ENCODE measurements at regions not wholly inside any gene's neighbourhood (a gene's known extent, or its start where the extent isn't known, plus 50 kb on each side); places are given as distances from the start of the nearest gene placed in this dataset.
"Not testable (repeated sequence)": the region's sequence is repeated elsewhere in the genome, so short reads cannot be mapped to it uniquely, and the experiment has no call there.

DNA sequence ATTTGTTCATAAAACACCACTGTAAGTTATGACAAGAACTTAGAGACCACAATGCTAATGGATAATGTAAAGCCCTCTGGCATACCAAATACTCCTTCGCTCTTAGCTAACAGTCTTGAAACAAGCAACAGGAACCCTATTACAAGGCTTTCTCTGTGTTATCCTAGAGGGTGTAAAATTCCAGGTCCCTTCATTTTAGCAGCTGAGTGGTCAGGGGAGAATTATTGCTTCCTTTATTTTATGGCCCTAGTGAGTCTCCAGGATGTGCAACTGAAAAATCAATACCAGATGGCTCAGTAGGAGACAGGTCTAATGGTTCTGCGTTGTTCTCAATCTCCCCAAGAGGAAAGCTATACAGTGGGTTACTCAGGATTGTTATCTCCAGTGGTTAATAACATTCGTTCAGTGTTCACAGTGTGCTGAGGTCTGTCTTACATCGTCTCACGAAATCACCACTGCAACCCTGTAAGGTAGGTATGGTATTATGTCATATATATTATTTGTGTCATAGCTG is 172.7 kb upstream of the CNOT2 start:
- DNase-seq (ENCODE audit: low spot score), result no peak

DNA sequence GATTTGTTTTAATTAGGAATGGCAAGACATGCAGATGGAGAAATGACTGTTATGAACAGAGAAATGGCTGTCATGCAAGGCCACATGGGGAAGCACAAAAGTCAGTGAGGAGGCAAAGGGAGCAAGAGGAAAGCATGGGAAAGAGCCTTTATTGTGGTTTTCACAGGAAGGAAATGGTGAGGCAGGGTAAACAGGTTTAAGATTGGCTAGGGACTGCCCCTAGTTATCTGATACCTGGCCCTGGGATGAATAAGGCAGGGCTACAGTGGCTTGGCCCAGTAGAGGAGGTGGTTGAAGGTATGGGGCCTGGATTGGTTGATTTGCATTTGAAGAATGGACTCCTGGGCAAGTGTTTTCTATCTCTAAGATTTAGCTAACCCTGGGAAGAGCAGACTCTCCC is 168.7 kb upstream of the CNOT2 start:
- peak; percentile 14 for DNase-seq (ENCODE audit: low spot score)

DNA sequence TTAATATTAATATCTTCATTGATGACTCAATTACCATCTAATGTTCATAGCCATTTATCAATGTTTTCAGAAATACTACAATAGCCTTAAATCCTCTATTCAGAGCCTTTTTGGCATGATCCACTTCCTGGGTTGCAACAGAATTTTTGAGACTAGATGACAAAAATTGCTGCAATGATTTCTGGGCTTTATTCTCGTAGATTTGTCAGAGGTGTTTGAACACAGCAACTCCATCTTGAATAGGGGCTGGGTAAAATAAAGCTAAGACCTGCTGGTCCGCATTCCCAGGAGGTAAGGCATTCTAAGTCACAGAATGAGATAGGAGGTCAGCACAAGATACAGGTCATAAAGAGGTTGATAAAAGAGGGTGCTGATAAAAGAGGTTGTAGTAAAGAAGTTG is 165.8 kb upstream of the CNOT2 start:
- DNase-seq (ENCODE audit: low spot score), result no peak

DNA sequence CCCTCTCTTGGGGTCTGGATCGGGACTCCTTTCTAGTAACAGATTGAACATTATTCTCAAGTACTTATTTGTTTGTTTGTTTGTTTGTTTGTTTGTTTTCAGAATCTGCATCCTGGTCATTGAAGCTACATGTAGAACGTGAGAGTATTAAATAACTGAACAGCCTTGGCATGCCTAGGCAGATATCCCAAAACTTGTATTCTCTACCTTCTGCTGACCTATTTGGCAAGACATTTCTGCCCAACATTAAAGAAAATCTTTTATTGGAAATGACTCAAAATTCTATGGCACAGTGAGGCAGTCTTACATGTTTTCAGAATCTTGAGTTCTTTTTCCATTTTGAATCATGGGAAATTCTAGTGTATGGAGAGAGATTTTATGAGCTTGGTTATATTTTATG is 165.1 kb upstream of the CNOT2 start:
- DNase-seq (ENCODE audit: low spot score), result no peak

DNA sequence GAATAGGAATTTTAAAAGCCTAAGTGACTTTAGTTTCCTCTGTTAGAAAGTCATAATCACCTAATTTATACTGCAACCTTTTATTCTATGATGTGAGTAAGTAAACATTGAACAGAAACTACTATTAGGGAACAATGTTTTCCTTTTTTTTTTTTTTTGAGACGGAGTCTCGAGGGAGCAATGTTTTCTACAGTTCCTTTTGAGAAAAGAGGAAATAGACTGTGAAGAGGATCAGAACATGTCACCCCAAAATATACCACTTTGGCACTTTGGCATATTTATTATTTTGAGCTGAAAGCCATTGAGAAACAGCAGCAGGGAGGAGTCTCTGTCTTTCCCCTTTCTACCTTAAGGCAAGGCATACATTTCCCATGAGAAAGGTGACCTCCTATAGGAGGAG is 162.7 kb upstream of the CNOT2 start:
- no peak for DNase-seq (ENCODE audit: low spot score)

DNA sequence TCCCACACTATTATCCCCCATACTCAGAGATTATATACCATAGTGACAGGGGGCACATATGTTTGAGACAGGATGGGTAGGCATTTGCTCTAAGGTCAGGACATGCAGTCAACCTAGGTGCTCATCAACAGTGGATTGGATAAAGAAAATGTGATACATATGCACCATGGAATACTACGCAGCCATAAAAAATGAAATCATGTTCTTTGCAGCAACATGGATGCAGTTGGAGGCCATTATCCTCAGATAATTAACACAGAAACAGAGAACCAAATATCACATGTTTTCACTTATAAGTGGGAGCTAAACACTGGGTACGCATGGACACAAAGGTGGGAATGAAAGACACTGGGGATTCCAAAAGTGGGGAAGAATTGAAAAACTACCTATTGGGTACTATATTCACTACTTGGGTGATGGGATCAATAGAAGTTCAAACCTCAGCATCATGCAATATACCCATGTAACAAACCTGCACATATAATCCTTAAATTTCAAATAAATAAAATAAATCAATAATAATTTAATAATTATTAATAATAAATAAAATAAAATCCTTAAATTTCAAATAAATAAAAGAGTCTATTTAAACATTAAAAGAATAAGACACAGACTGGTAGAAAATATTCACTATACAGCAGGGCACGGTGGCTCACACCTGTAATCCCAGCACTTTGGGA is 160.1 kb upstream of the CNOT2 start:
- no peak for DNase-seq (ENCODE audit: low spot score)

DNA sequence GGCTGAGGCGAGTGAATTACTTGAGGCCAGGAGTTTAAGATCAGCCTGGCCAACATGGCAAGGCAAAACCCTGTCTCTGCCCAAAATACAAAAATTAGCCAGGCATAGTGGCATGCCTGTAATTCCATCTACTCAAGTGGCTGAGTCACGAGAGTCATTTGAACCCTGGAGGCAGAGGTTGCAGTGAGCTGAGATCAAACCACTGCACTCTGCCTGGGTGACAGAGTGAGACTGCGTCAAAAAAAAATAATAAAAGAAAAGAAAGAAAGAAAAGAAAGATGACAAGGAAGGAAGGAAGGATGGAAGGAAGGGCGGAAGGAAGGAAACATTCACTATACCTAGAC is 159.6 kb upstream of the CNOT2 start:
- no peak for DNase-seq (ENCODE audit: low spot score)

DNA sequence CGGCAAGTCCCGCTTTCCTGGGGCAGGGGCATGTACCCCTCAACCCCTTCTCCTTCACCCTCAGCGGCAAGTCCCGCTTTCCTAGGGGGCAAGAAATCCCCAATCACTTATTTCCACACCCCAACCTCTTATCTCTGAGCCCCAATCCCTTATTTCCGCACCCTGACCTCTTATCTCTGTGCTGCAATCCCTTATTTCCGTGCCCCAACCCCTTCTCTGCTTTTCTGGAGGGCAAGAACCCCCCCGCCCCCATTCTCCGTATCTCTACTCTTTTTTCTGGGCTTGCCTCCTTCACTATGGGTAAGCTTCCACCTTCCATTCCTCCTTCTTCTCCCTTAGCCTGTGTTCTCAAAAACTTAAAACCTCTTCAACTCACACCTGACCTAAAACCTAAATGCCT is 156.9 kb upstream of the CNOT2 start:
- not testable (repeated sequence) for DNase-seq (ENCODE audit: low spot score)

DNA sequence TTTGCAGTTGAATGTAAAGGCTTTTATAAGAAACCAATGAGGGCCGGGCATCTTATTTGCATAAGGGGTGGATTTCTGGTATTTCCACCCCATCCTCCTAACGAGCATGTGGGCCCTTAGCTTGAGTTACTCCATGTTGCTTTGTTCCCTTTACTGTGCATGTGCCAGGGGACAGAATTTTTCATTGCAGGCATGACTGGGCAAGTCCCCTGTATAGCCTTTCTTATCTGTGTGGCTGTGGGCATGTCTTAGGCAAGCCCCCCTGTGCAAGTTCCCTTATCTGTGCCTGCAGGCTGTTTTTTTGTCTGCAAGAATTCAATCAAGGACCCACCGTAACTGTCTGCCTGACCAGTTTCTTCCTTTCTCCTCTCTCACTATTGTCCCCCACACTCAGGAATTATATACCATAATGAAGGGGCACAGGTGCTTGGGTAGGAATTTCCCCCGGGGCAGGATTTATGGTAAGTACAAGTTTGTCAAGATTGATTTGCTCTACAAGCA is 152.2 kb upstream of the CNOT2 start:
- DNase-seq (ENCODE audit: low spot score), result no peak

DNA sequence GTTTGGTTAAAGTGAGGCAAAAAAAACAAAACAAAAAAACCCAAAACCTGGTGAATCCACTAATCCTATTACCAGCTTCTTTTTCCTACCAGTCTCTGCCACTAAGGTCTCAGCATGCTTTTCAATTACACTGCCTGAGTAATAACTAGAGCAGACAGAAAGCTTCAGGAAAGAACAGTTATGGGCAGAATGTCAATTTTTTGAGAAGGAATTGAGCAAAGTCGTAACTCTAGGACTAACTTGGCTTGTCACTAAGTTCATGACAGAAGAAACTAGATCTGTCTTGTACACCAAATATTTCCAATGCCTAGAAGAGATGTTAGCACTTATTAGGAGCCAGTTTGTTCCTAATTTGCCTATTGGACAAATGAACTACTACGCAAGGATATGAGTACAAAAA is 148.8 kb upstream of the CNOT2 start:
- no peak for DNase-seq (ENCODE audit: low spot score)

DNA sequence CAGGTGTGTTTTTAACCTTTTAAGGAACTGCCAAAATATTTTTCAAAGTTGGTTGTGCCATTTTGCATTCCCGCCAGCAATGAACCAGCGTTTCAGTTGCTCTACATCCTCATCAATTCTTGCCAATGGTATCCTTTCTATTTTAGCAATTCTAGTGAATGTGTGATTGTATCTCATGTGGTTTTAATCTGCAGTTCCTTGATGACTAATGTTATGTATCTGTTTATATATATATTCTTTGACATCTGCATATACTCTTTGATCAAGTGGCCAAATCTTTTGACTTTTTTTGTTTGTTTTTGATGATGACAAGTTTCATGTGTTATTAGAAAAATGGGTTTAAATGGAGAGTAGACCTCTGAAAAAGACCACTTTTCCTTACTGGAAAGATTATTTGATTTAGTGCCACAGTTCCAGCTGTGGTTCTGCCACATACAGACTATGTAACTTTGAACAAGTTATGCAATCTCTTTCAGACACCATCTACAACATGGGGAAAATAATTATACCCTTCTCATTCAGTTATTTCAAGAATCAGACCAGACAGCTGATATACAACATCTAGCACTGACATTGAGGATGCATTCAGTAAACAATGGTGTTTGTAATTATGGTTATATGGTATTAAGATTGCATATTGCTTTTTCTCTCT is 146.3 kb upstream of the CNOT2 start:
- no peak for DNase-seq (ENCODE audit: low spot score)

DNA sequence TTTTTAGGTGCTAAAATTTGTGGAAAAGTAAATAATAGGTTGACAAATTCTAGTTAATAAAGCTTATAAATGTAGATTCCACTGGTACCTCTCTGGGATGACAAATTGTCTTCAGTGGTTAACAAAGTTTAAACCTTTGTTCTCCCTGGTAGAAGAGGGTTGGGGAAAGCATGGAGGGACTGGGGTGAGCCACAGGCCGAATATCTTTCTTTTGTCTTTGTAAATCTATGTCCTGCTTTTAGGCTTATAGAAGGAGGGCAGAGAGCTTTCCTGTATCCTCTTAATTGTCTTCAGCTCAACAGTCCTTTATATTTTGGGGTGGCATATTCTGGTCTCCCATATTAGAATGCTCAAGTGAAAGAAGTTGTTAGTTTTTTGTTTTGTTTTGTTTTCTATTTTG is 142.2 kb upstream of the CNOT2 start:
- DNase-seq (ENCODE audit: low spot score), result peak; percentile 21

DNA sequence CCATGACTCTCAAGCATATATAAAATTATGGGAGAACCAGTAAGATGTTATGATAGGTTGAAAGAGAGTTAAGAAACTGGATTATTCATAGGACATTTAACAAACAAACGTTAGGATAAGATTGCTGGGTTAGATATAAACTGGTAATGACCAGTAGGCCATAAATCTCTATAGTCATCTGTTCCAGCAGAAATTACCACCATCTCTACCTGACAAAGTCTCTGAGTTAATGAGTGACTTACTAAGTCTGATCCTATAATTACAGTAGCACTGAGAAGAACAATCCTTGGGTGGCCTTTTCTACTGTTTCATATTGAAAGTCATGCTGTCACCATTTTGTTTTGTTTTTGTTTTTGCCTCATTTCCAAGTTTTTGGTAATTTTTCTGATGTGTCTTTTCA is 136.9 kb upstream of the CNOT2 start:
- no peak for DNase-seq (ENCODE audit: low spot score)

DNA sequence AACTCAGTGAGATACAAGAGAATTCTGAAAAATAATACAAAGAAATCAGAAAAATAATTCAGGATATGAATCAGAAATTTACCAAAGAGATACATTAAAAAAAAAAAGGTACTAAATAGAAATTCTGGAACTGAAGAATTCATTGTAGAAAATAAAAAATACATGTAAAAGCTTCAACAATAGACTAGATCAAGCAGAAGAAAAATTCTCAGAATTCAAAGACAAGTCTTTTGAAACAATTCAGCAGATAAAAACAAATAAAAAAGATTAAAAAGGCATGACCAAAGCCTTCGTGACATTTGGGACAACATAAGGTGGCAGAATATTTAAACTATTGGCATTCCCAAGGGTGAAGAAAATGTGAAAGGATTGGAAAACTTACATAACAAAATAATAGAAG is 133.1 kb upstream of the CNOT2 start:
- no peak for DNase-seq (ENCODE audit: low spot score)

DNA sequence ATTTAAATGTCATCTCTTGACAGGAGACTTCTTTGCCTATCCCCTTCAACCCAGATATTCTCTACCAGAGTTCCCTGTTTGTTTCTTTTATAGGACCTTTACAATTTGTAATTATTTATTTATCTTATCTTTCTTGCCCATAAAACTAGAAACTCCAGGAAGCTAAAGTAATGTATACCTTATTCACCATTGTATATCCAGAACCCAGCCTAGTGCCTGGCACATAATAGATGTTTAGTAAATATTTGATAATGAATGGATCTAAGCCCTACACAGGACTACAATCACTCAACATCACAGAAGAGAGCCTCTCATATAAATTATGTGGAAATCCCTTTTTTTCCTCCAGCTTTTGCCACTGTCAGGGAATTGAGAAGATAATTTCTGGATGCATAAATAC is 125.6 kb upstream of the CNOT2 start:
- no peak for DNase-seq (ENCODE audit: low spot score)

DNA sequence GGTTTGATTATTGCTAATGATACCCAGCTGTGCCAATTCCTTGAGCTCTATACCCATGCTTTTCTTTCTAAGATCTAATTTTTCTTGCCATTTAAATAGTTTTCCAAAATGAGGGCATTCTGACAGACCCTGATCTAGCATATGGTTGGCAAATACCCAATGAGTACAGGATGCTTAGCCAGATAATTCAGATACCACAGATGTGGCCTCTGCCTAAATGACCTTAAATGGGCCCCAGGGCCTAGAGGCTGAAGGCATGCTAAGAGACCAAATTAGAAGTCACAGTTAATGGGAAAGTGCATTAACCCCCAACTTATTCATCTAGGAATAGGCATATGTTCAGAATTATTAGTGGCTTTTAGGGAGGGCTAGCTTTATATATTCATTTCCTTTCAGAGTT is 122.3 kb upstream of the CNOT2 start:
- DNase-seq (ENCODE audit: low spot score), result no peak

DNA sequence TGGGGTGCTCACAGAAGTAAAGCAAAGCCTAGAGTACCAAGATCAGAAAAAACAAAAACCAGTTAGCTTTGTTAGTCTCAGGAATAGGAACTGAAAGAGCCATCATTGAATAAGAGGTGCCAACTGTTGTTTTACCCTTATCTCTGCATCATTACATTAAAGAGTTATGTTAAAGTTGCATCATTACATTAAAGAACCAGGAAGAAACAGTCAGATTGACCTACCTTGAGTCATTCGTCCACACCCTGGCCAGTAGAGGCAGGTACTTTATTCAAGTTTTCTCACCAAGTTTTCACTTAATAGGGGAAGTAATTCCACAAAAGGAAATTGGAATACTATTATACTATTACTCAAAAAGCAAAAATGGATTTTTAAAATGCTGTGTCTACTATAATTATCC is 121.7 kb upstream of the CNOT2 start:
- DNase-seq (ENCODE audit: low spot score), result no peak

DNA sequence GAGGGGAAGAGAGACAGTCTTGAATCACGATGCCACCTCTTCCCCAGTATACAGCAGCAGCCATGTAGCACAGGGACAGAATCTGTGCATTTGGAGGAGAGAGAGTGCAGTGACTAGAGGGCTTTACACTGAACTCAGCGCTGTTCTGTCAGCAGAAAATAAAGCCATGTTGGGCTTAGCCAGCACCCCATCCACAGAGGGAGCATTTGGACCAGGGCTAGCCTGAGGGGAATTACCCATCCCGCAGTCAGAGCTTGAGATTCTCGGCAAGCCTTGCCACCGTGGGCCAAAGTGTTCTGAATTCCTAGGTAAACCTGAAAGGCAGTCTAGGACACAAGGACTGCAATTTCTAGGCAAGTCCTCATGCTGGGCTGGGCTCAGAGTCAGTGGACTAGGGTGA is 120.4 kb upstream of the CNOT2 start:
- no peak for DNase-seq (ENCODE audit: low spot score)

DNA sequence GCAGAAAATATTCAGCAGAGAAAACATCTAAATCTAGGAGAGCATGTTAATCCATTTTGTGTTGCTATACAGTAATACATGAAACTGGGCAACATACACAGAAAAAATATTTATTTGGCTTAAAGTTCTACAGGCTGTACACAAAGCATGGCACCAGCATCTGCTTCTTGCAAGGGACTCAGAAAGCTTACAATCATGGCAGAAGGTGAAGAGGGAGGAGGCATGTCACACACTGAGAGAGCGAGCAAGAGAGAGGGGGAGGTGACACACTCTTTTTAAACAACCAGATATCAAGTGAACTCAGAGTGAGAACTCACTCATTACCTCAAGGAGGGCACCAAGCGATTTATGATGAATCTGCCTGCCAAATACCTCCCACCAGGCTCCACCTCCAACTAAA is 94.2 kb upstream of the CNOT2 start:
- no peak for DNase-seq (ENCODE audit: low spot score)

DNA sequence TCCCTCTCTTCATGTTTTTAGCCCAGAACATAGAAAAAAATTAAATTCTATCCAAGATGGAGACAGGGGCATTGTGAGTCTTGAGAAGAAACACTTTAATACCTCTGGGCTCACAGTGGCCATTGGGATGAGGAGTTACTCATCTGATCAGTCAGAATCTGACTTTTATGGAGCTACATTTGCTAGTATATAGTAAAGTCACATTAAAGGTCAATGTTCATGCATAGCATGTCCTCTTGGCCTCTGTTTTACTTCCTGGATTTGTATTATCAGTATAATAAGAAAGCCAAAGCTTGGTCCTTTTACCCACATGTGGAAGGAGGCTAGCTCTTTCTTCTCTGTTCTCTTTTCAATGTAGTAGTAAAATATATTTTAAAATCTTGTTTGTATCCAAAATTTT is 93.6 kb upstream of the CNOT2 start:
- no peak for DNase-seq (ENCODE audit: low spot score)

DNA sequence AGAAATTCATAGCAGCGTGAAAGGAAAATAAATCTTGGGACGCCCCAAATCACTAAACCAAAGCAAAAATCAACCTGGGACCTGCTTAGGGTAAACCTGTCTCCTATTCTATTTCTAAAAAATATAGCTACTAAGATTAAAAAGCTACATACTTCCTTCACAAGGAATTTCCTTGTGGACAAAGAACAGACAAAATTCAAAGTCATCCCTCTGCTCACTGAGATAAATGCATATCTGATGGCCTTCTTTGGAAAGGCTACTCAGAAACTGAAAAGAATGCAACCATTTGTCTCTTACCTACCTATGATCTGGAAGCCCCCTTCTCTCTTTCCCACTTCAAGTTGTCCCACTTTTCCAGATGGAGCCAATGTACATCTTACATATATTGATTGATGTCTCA is 93.0 kb upstream of the CNOT2 start:
- DNase-seq (ENCODE audit: low spot score), result no peak

DNA sequence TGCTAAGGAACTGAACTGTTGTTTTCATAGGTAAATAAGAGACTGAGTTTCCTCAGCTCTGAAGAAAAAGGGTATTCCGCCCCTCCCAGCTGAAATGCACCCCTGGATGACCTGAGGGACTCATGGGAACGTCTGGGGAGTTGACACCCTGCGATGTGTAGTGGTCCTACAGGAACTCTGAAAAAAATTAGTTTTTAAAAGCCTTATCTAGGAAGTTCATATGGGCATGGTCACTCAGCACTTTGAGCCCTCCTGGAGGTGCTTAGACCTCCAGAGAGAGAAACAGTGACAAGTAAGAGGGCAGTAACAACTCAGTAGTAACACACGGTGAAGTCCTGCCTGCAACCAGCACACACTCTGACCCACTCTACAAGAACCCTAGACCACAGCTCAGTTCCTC is 91.2 kb upstream of the CNOT2 start:
- no peak for DNase-seq (ENCODE audit: low spot score)

DNA sequence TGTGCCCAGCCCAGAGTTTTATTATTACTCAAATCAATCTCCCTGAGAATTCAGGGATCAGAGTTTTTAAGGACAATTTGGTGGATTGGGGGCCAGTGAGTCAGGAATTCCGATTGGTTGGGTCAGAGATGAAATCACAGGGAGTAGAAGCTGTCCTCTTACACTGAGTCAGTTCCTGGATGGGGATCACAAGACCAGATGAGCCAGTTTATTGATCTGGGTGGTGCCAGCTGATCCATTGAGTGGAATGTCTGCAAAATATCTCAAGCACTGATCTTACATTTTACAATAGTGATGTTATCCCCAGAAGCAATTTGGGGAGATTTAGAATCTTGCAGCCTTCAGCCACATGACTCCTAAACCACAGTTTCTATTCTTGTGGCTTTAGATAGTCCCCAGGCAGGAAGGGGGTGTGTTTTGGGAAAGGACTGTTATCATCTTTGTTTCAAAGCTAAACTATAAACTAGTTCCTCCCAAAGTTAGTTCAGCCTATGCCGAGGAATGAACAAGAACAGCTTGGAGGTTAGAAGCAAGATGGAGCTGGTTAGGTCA is 89.1 kb upstream of the CNOT2 start:
- DNase-seq (ENCODE audit: low spot score), result no peak
